C4-2B (cell line): ENCODE measurements at regions not wholly inside any gene's neighbourhood (a gene's known extent, or its start where the extent isn't known, plus 50 kb on each side); places are given as distances from the start of the nearest gene placed in this dataset.

Experiments
- CTCF ChIP-seq: fragments of 450-650 bp; conservative IDR thresholded peaks from 2 replicates; pipeline ENCODE4 v1.5.1; 2017; ENCODE audit warnings: mild to moderate bottlenecking
- ZFX ChIP-seq: fragments of 450-650 bp; IDR thresholded peaks from 2 replicates; pipeline ENCODE4 v1.6.1; 2017

- TF ChIP-seq CTCF (no peak), ZFX (no peak)
Measured at GRCh38 chrX:80879916-80880315, 70.2 kb upstream of the BRWD3 start.
